GM19467 (cell line): ENCODE measurements at regions not wholly inside any gene's neighbourhood (a gene's known extent, or its start where the extent isn't known, plus 50 kb on each side); places are given as distances from the start of the nearest gene placed in this dataset.
A peak's percentile ranks its signal among the peaks of the same experiment; 100 is the strongest.
"Not testable (repeated sequence)": the region's sequence is repeated elsewhere in the genome, so short reads cannot be mapped to it uniquely, and the experiment has no call there.

ENCODE experiments used
- ATAC-seq: cut with Tn5 transposase; IDR thresholded peaks from one replicate; pipeline ENCODE4 v1.9.1; 2021; ENCODE audit warnings: mild to moderate bottlenecking, moderate library complexity; ENCODE audit not compliant: unreplicated experiment

- not testable (repeated sequence) for ATAC-seq
These were observed 315.6 kb downstream of the DMAC1 start for GRCh38 chr9:7484014-7484413.

- no peak for ATAC-seq
These were observed 318.0 kb downstream of the DMAC1 start for GRCh38 chr9:7481570-7481969.

GRCh38 chr9:7479300-7479699 is 320.3 kb downstream of the DMAC1 start:
- no peak for ATAC-seq

- no peak for ATAC-seq
These were observed 320.9 kb downstream of the DMAC1 start for GRCh38 chr9:7478646-7479045.

- ATAC-seq: no peak
These were observed 332.4 kb downstream of the DMAC1 start for GRCh38 chr9:7467186-7467585.

GRCh38 chr9:7461791-7462190 is 337.8 kb downstream of the DMAC1 start:
- no peak for ATAC-seq

- ATAC-seq: no peak
These were observed 342.6 kb downstream of the DMAC1 start for GRCh38 chr9:7456793-7457530.

- no peak for ATAC-seq
These were observed 343.2 kb downstream of the DMAC1 start for GRCh38 chr9:7456377-7456776.

- no peak for ATAC-seq
These were observed 345.0 kb downstream of the DMAC1 start for GRCh38 chr9:7454624-7455023.

- ATAC-seq: no peak
These were observed 347.2 kb downstream of the DMAC1 start for GRCh38 chr9:7452378-7452777.

- ATAC-seq: no peak
These were observed 348.5 kb downstream of the DMAC1 start for GRCh38 chr9:7451062-7451461.

- no peak for ATAC-seq
These were observed 356.0 kb downstream of the DMAC1 start for GRCh38 chr9:7443541-7443940.

- ATAC-seq: no peak
These were observed 360.1 kb downstream of the DMAC1 start for GRCh38 chr9:7439355-7439995.

- ATAC-seq: no peak
These were observed 362.8 kb downstream of the DMAC1 start for GRCh38 chr9:7436754-7437153.

GRCh38 chr9:7433508-7434292 is 365.9 kb downstream of the DMAC1 start:
- no peak for ATAC-seq

GRCh38 chr9:7432989-7433388 is 366.6 kb downstream of the DMAC1 start:
- no peak for ATAC-seq

GRCh38 chr9:7417397-7417796 is 382.2 kb downstream of the DMAC1 start:
- not testable (repeated sequence) for ATAC-seq

- ATAC-seq: no peak
These were observed 383.7 kb downstream of the DMAC1 start for GRCh38 chr9:7415836-7416235.

GRCh38 chr9:7408845-7409244 is 390.7 kb downstream of the DMAC1 start:
- ATAC-seq: no peak

- no peak for ATAC-seq
These were observed 392.3 kb downstream of the DMAC1 start for GRCh38 chr9:7407246-7407645.

GRCh38 chr9:7405924-7406604 is 393.5 kb downstream of the DMAC1 start:
- peak; percentile 64 for ATAC-seq
